Fibroblast of lung (primary cell): ENCODE measurements at regions not wholly inside any gene's neighbourhood (a gene's known extent, or its start where the extent isn't known, plus 50 kb on each side); places are given as distances from the start of the nearest gene placed in this dataset.

ENCODE experiments used
- DNase-seq, 2 donors: peaks; one replicate each; pipeline versions ENCODE4 v3.0.0 to v3.0.0-alpha.2; 2010; ENCODE audit warnings: low read depth in 2 of 2
- H2AFZ ChIP-seq: 2 replicates; pipeline ENCODE4 v1.5.1; 2012; ENCODE audit warnings: low read length, control low read depth, inconsistent platforms
- H3K27ac ChIP-seq: 2 replicates; pipeline ENCODE4 v1.5.1; 2011; ENCODE audit warnings: low read length, control low read depth; ENCODE audit not compliant: insufficient read depth
- H3K27me3 ChIP-seq: 2 replicates; pipeline ENCODE4 v1.5.1; 2011; ENCODE audit warnings: mild to moderate bottlenecking, low read length; ENCODE audit not compliant: control insufficient read depth, insufficient read depth
- H3K36me3 ChIP-seq: 2 replicates; pipeline ENCODE4 v1.5.1; 2011; ENCODE audit warnings: low read length; ENCODE audit not compliant: control insufficient read depth, insufficient read depth
- H3K4me1 ChIP-seq: 2 replicates; pipeline ENCODE4 v1.5.1; 2011; ENCODE audit warnings: low read length; ENCODE audit not compliant: control insufficient read depth, insufficient read depth; ENCODE audit errors: extremely low read depth
- H3K4me2 ChIP-seq: 2 replicates; pipeline ENCODE4 v1.5.1; 2011; ENCODE audit warnings: low read length, control low read depth; ENCODE audit not compliant: insufficient read depth; ENCODE audit errors: extremely low read depth
- H3K4me3 ChIP-seq, 4 experiments: fragments of 200-600 bp in 1 of 4; sonication (generic) in 1 of 4; replicated peaks in 1 of 4; 2 replicates each; pipeline ENCODE4 v1.5.1; 2011 to 2016; ENCODE audit warnings: low read length in 4 of 4, low read depth in 3 of 4, mild to moderate bottlenecking in 3 of 4, control low read depth in 2 of 4, inconsistent platforms in 1 of 4, mixed read lengths in 1 of 4; ENCODE audit not compliant: insufficient read depth in 1 of 4; ENCODE audit errors: control extremely low read depth in 1 of 4
- H3K79me2 ChIP-seq: 2 replicates; pipeline ENCODE4 v1.5.1; 2012; ENCODE audit warnings: mild to moderate bottlenecking, low read length, inconsistent platforms; ENCODE audit not compliant: control insufficient read depth, insufficient read depth
- H3K9ac ChIP-seq: 2 replicates; pipeline ENCODE4 v1.5.1; 2011; ENCODE audit warnings: mild to moderate bottlenecking, low read length, control low read depth; ENCODE audit not compliant: insufficient read depth
- H3K9me3 ChIP-seq: 2 replicates; pipeline ENCODE4 v1.5.1; 2012; ENCODE audit warnings: low read depth, low read length; ENCODE audit not compliant: control insufficient read depth, insufficient read depth
- H4K20me1 ChIP-seq: 2 replicates; pipeline ENCODE4 v1.5.1; 2011; ENCODE audit warnings: low read length; ENCODE audit not compliant: control insufficient read depth, insufficient read depth; ENCODE audit errors: extremely low read depth
- EZH2 ChIP-seq: IDR thresholded peaks from 2 replicates; pipeline ENCODE4 v1.5.1; 2012; ENCODE audit warnings: low read length, control low read depth, mild to moderate bottlenecking; ENCODE audit errors: missing control alignments
- TF ChIP-seq, protein P1 (sequence below), 2 donors: IDR thresholded peaks in 1 of 2; conservative IDR thresholded peaks in 1 of 2; 1 replicate in 1 of 2; 2 replicates in 1 of 2; pipeline ENCODE4 v1.5.1; 2011 to 2012; ENCODE audit warnings: low read length in 2 of 2, control low read depth in 1 of 2, inconsistent platforms in 1 of 2, low read depth in 1 of 2, mild to moderate bottlenecking in 1 of 2

DNA sequence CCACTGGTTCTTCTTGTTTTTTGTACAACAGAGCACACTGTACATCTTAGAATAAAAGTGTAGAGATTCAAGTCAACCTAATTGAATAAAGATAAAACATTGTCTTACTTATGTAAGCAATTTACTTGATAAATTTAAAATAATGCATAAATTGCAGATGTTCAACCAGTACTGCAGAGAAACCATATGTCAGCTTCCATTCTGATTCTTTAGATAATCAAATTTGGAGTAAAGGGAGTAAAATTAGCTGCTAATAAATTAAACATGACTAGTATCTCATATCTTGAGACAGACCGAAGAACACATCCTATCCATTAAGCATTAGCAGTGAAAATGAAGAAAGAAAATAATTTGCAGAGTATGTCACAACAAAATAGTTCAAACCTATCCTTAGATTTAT lies 261.2 kb downstream of the GASK1B start:
- no peak for DNase-seq
- Histone ChIP-seq H3K9me3 (no peaks in the 10 kb centered on the region), H2AFZ (no peak overlapping the region), H3K9ac (no peak overlapping the region), H3K27me3 (no peaks in the 10 kb centered on the region), H3K4me3 (no peak overlapping the region), H3K27ac (no peak overlapping the region), H4K20me1 (no peaks in the 10 kb centered on the region), H3K36me3 (no peaks in the 10 kb centered on the region), H3K4me1 (no peaks in the 10 kb centered on the region), H3K79me2 (no peaks in the 10 kb centered on the region), H3K4me2 (no peak overlapping the region)
- TF ChIP-seq, protein P1, sequence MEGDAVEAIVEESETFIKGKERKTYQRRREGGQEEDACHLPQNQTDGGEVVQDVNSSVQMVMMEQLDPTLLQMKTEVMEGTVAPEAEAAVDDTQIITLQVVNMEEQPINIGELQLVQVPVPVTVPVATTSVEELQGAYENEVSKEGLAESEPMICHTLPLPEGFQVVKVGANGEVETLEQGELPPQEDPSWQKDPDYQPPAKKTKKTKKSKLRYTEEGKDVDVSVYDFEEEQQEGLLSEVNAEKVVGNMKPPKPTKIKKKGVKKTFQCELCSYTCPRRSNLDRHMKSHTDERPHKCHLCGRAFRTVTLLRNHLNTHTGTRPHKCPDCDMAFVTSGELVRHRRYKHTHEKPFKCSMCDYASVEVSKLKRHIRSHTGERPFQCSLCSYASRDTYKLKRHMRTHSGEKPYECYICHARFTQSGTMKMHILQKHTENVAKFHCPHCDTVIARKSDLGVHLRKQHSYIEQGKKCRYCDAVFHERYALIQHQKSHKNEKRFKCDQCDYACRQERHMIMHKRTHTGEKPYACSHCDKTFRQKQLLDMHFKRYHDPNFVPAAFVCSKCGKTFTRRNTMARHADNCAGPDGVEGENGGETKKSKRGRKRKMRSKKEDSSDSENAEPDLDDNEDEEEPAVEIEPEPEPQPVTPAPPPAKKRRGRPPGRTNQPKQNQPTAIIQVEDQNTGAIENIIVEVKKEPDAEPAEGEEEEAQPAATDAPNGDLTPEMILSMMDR (conservative IDR thresholded peaks at IDR 0.05 in 1 of 2, IDR thresholded peaks at IDR 0.05 in 1 of 2; ENCODE audit: low read depth in 1 of 2, low read length in 2 of 2): no peak
- TF ChIP-seq EZH2: no peak

DNA sequence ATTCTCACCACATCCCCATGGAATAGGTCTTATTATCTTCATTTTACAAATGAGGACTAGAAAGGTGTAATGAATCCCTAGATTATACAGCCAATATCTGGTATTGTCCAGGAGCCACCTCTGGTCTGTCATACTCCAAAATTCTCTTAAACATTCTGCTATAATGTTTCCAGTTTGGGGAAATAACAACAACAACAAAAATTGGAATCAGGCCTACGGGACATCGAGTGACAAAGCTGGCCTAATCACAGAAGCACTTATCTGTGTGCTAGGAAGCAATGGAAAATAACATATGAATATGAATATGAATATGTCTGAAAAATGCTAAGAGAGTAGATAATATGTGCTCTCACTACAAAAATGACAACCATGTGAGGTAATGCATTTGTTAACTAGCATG lies 264.1 kb downstream of the GASK1B start:
- Histone ChIP-seq H3K9ac (no peak overlapping the region), H3K9me3 (no peaks in the 10 kb centered on the region), H3K27ac (no peak overlapping the region), H3K36me3 (no peaks in the 10 kb centered on the region), H3K79me2 (no peaks in the 10 kb centered on the region), H3K4me2 (no peak overlapping the region), H2AFZ (no peak overlapping the region), H3K27me3 (no peaks in the 10 kb centered on the region), H3K4me3 (no peak overlapping the region), H4K20me1 (no peaks in the 10 kb centered on the region), H3K4me1 (no peaks in the 10 kb centered on the region)
- DNase-seq: no peak
- no peak for TF ChIP-seq EZH2
- TF ChIP-seq, protein P1 (conservative IDR thresholded peaks at IDR 0.05 in 1 of 2, IDR thresholded peaks at IDR 0.05 in 1 of 2; ENCODE audit: low read depth in 1 of 2, low read length in 2 of 2): no peak

DNA sequence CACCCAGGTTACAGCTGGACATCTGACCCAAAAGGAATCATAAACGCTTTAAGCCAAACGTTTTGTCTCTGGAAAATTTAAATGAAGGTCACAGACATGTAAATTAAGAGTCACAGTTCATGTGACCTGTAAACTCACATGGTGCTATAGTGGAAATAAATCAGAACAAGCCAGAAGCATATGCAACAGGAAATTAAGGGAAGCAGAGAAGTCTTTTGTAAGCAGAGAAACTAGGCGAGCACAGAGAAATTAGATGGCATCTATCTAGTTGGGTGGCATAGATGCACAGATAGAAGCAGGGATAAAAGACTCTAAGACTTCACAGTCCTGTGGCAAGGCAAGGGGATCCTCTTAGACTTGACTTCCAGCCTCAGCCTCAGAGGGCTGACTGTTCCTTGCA lies 264.8 kb downstream of the GASK1B start:
- no peaks in the 10 kb centered on the region for H3K4me1 ChIP-seq
- H3K27ac ChIP-seq: no peak overlapping the region
- H3K4me2 ChIP-seq: no peak overlapping the region
- H2AFZ ChIP-seq: no peak overlapping the region
- TF ChIP-seq, protein P1 (conservative IDR thresholded peaks at IDR 0.05 in 1 of 2, IDR thresholded peaks at IDR 0.05 in 1 of 2; ENCODE audit: low read depth in 1 of 2, low read length in 2 of 2): no peak
- no peak for TF ChIP-seq EZH2
- H3K27me3 ChIP-seq: no peaks in the 10 kb centered on the region
- no peaks in the 10 kb centered on the region for H3K9me3 ChIP-seq
- H3K36me3 ChIP-seq: no peaks in the 10 kb centered on the region
- no peak for DNase-seq
- no peaks in the 10 kb centered on the region for H3K79me2 ChIP-seq
- no peak overlapping the region for H3K4me3 ChIP-seq
- no peak overlapping the region for H3K9ac ChIP-seq
- no peaks in the 10 kb centered on the region for H4K20me1 ChIP-seq
